ENCODE measurements at regions not wholly inside any gene's neighbourhood (a gene's known extent, or its start where the extent isn't known, plus 50 kb on each side); places are given as distances from the start of the nearest gene placed in this dataset.

DNA sequence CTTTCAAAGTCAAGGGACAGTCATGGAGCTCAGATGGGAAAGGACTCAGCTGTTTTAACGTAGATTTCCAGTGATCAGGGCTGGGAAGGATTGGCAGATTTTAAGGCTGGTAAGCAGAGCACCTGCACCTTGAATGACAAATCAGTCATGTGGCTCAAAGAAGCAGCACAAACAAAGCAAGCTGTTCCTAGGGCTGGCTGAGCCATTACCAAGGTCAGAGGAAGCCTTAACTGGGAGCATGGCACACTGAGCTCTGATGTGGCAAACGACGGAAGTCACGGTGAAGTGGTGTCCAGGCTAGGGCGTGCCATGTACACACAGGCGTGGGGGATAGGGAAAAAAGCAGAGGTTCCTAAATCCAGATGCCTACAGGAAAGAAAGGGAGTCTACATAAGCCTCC is 84.6 kb upstream of the PFN2 start:
- no peak for DNase-seq

DNA sequence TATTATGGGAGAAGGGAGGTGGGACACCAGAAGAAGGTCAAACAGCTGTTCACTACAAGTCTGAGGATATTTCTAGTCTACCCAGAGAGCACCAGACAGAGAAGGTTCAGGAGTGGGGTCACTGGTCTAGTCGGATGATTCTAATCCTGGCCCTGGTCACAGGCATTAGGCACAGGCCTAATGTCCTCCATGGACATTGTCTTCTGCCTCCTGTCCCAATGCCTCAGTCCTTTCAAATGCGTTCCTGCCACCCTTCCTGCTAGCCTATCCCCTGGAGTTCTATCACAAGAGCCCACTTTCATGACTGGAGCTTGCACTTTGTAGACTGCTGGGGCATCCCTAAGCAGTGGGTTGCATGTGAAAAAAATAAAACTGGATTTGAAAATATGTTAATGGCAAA is 83.9 kb upstream of the PFN2 start:
- DNase-seq: no peak

- no peak for DNase-seq
Measured at GRCh38 chr3:150050510-150050909, 79.8 kb upstream of the PFN2 start.

- no peak for DNase-seq
Measured at GRCh38 chr3:150049317-150049716, 78.6 kb upstream of the PFN2 start.

DNA sequence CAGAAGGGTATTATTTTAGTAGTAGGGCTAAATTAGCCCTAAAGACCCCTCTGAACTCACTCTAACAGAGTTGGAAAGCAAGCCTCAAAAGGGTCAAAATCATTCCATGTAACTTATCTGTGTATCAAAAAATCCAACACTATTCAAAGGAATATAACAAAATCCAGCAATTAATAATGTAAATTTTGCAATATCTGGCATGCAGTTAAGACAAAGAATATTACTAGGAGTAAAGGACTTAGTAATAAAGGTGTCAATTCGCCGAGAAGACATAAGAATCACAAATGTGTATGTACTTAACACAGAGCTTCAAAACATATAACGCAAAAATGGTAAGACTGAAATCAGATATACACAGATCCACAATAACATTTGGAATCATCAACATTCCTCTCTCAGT is 71.2 kb upstream of the PFN2 start:
- no peak for DNase-seq

GRCh38 chr3:150040097-150040496 is 69.4 kb upstream of the PFN2 start:
- no peak for DNase-seq

GRCh38 chr3:150038830-150039229 is 68.1 kb upstream of the PFN2 start:
- no peak for DNase-seq

- no peak for DNase-seq
Measured at GRCh38 chr3:150036780-150037179, 66.1 kb upstream of the PFN2 start.

GRCh38 chr3:150035910-150036612 is 65.4 kb upstream of the PFN2 start:
- no peak for DNase-seq

DNA sequence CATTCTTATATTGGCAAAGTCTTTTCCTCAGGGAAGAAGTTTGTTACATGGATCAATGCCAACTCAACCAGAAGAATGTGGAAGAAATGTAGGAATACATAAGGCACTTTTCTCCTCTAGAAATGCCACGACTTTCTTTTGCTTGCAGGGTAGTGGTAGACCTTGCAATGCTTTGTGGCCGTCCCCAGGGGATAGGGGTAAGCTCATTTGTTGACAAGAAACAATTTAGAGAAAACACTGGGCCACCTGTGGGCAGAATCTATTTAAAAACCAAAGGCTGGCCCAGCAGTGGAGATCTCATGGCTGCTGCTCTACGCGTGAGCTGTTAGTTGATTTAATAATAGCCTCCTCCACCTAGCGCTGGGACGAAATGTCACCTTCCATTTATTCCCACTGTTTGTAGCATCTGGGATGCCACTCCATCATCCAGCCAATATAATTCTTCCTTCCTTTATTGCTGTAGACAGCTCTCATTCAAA is 64.6 kb upstream of the PFN2 start:
- no peak for DNase-seq

GRCh38 chr3:150033721-150034120 is 63.0 kb upstream of the PFN2 start:
- no peak for DNase-seq

GRCh38 chr3:150030841-150031240 is 60.1 kb upstream of the PFN2 start:
- no peak for DNase-seq

DNA sequence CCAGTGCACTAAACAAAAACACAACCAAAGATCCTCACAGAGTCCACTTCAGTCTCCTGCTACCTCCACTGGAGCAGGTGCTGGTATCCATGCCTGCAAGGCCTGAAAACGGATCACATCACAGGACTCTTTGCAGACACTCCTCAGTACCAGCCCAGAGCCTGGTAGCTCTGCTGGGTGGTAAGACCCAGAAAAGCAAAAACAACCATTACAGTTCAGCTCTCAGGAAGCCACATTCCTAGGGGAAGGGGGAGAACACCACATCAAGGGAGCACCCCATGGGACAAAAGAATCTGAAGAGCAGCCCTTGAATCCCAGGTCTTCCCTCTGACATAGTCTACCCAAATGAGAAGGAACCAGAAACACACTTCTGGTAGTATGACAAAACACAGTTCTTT is 52.5 kb upstream of the PFN2 start:
- no peak for DNase-seq

GRCh38 chr3:150022381-150023238 is 51.9 kb upstream of the PFN2 start:
- no peak for DNase-seq

DNA sequence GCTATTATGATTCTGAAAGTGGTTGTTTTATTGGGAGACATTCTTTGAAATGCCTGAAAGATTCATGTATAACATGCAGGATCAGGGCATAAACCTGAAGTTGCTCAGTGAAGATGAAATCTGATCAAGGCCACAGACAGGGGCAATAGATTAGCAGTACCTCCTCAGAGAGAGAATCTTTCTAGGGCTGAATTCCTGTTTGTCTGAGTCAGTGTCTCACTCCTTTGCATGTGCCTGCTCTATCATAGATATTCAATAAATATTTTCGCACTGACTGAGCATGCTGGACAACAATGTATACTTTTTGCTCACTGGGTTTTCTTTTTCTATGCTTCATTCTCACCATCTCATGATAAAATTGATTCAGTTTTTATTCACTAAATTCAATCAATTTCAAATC is 49.8 kb upstream of the PFN2 start:
- no peak for DNase-seq
